CD4-positive, alpha-beta T cell (primary cell): ENCODE measurements at regions not wholly inside any gene's neighbourhood (a gene's known extent, or its start where the extent isn't known, plus 50 kb on each side); places are given as distances from the start of the nearest gene placed in this dataset.

Experiments used
- ATAC-seq: fragments of 200-7000 bp; cut with Tn5 transposase; one replicate; pipeline ENCODE4 v1.10.0; 2022; ENCODE audit warnings: mild to moderate bottlenecking; ENCODE audit not compliant: poor library complexity
- CTCF ChIA-PET: fragments of 350-600 bp; sonication (Branson Sonifier 250); formaldehyde crosslinking; loops from one replicate; lab custom pipeline; 2021; ENCODE audit warnings: antibody characterized with exemption, inconsistent platforms; lab: Charles Lee
- POLR2A ChIA-PET: fragments of 350-600 bp; sonication (Branson Sonifier 250); formaldehyde crosslinking; loops from one replicate; lab custom pipeline; 2021; ENCODE audit warnings: antibody characterized with exemption, inconsistent platforms; lab: Charles Lee
- DNase-seq, 14 experiments: peaks; one replicate each; pipeline ENCODE4 v3.0.0-alpha.2; 2013 to 2020; ENCODE audit warnings: mixed read lengths in 2 of 14
- H3K27ac ChIP-seq, 2 donors: one replicate each; pipeline versions ENCODE4 v1.5.1 to v1.7.0; 2013; ENCODE audit warnings: low read length in 2 of 2, low read depth in 1 of 2, mild to moderate bottlenecking in 1 of 2
- H3K27me3 ChIP-seq, 2 experiments: 1 replicate in 1 of 2; 2 replicates in 1 of 2; pipeline versions ENCODE4 v1.6.1 to v1.7.0; 2013; ENCODE audit warnings: low read length in 2 of 2, control low read depth in 1 of 2, mild to moderate bottlenecking in 1 of 2, moderate library complexity in 1 of 2; ENCODE audit not compliant: insufficient read depth in 2 of 2, control insufficient read depth in 1 of 2
- H3K36me3 ChIP-seq: one replicate; pipeline ENCODE4 v1.6.1; 2013; ENCODE audit warnings: low read length, control low read depth; ENCODE audit not compliant: insufficient read depth
- H3K4me1 ChIP-seq: one replicate; pipeline ENCODE4 v1.6.1; 2013; ENCODE audit warnings: low read length, control low read depth; ENCODE audit not compliant: insufficient read depth
- H3K4me3 ChIP-seq: one replicate; pipeline ENCODE4 v1.5.1; 2013; ENCODE audit warnings: mild to moderate bottlenecking, low read length, moderate library complexity
- H3K9me3 ChIP-seq, 2 experiments: 1 replicate in 1 of 2; 2 replicates in 1 of 2; pipeline versions ENCODE4 v1.6.1 to v1.7.0; 2013; ENCODE audit warnings: low read length in 2 of 2, mild to moderate bottlenecking in 2 of 2, control low read depth in 1 of 2, moderate library complexity in 1 of 2; ENCODE audit not compliant: control insufficient read depth in 1 of 2, insufficient read depth in 1 of 2
- H3K27ac Mint-ChIP-seq: one replicate; pipeline ENCODE4 v1.8.0; 2020; ENCODE audit warnings: mixed read lengths
- H3K27me3 Mint-ChIP-seq: one replicate; pipeline ENCODE4 v1.8.0; 2021; ENCODE audit warnings: mixed read lengths
- H3K36me3 Mint-ChIP-seq: one replicate; pipeline ENCODE4 v1.8.0; 2021; ENCODE audit warnings: low read depth, mixed read lengths
- H3K4me1 Mint-ChIP-seq: one replicate; pipeline ENCODE4 v1.8.0; 2021; ENCODE audit warnings: low read depth, mixed read lengths
- H3K4me3 Mint-ChIP-seq: one replicate; pipeline ENCODE4 v1.8.0; 2020; ENCODE audit warnings: mild to moderate bottlenecking, mixed read lengths
- H3K9me3 Mint-ChIP-seq: one replicate; pipeline ENCODE4 v1.8.0; 2020; ENCODE audit warnings: mixed read lengths
- intact Hi-C, 2 experiments: fragments of 100-400 bp; cut with DNase I in 1 of 2; cut with micrococcal nuclease in 1 of 2; formaldehyde crosslinking; loops; one replicate each; pipeline versions ENCODE4 v1.15.1 to v1.9.0; 2023 to 2025; cut with DNase I, micrococcal nuclease
- TF ChIP-seq, protein P1 (sequence below): fragments of 200-600 bp; IDR thresholded peaks from one replicate; pipeline ENCODE4 v1.8.0; 2022; ENCODE audit warnings: antibody characterized with exemption, mild to moderate bottlenecking

- H3K36me3 Mint-ChIP-seq = no peaks in the 10 kb centered on the region
- CTCF ChIA-PET = no interaction called here
- DNase-seq (no peak), ATAC-seq (no peak)
- Histone ChIP-seq H3K27me3 (no peaks in the 10 kb centered on the region), H3K4me3 (no peak overlapping the region), H3K27ac (no peak overlapping the region), H3K36me3 (no peaks in the 10 kb centered on the region), H3K9me3 (no peaks in the 10 kb centered on the region), H3K4me1 (no peaks in the 10 kb centered on the region)
- POLR2A ChIA-PET = no interaction called here
- no peak overlapping the region for H3K27ac Mint-ChIP-seq
- intact Hi-C loops = no loop called here
- no peaks in the 10 kb centered on the region for H3K27me3 Mint-ChIP-seq
- TF ChIP-seq, protein P1, sequence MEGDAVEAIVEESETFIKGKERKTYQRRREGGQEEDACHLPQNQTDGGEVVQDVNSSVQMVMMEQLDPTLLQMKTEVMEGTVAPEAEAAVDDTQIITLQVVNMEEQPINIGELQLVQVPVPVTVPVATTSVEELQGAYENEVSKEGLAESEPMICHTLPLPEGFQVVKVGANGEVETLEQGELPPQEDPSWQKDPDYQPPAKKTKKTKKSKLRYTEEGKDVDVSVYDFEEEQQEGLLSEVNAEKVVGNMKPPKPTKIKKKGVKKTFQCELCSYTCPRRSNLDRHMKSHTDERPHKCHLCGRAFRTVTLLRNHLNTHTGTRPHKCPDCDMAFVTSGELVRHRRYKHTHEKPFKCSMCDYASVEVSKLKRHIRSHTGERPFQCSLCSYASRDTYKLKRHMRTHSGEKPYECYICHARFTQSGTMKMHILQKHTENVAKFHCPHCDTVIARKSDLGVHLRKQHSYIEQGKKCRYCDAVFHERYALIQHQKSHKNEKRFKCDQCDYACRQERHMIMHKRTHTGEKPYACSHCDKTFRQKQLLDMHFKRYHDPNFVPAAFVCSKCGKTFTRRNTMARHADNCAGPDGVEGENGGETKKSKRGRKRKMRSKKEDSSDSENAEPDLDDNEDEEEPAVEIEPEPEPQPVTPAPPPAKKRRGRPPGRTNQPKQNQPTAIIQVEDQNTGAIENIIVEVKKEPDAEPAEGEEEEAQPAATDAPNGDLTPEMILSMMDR = no peak
- no peaks in the 10 kb centered on the region for H3K9me3 Mint-ChIP-seq
- H3K4me3 Mint-ChIP-seq = no peak overlapping the region
- H3K4me1 Mint-ChIP-seq = no peaks in the 10 kb centered on the region
Measured at GRCh38 chr2:192379736-192380135, 185.0 kb upstream of the TMEFF2 start.

DNA sequence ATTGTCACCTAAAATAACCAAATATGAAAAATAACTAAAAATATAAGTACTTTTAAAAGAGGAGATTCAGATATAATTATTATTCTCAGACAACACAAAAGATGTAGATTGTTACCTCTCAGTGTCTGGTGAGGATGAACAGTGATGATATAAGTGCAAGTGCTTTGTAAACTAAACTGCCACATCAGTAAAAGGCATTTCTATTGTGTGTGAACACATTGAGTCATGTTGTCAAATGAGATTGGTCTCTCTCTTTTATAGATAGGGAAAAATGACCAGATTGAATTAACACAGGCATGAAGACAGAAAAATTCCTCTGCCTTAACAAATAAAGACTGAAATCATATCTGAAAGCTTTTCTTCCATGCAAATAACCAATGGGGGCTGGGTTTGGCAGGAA is 182.4 kb upstream of the TMEFF2 start:
- H3K4me3 ChIP-seq = no peak overlapping the region
- DNase-seq = no peak
- H3K4me1 ChIP-seq = no peaks in the 10 kb centered on the region
- no peaks in the 10 kb centered on the region for H3K36me3 ChIP-seq
- no peaks in the 10 kb centered on the region for H3K36me3 Mint-ChIP-seq
- H3K4me1 Mint-ChIP-seq = no peaks in the 10 kb centered on the region
- no peaks in the 10 kb centered on the region for H3K9me3 Mint-ChIP-seq
- H3K27ac Mint-ChIP-seq = no peak overlapping the region
- TF ChIP-seq, protein P1 = no peak
- H3K27me3 ChIP-seq = no peaks in the 10 kb centered on the region
- no peak overlapping the region for H3K27ac ChIP-seq
- CTCF ChIA-PET = no interaction called here
- ATAC-seq = no peak
- no peaks in the 10 kb centered on the region for H3K27me3 Mint-ChIP-seq
- POLR2A ChIA-PET = no interaction called here
- H3K9me3 ChIP-seq = no peaks in the 10 kb centered on the region
- H3K4me3 Mint-ChIP-seq = no peak overlapping the region
- intact Hi-C loops = no loop called here

- no peak overlapping the region for H3K4me3 Mint-ChIP-seq
- no peaks in the 10 kb centered on the region for H3K36me3 ChIP-seq
- H3K9me3 Mint-ChIP-seq = no peaks in the 10 kb centered on the region
- DNase-seq (no peak), ATAC-seq (no peak)
- H3K27me3 Mint-ChIP-seq = no peaks in the 10 kb centered on the region
- H3K27me3 ChIP-seq = no peaks in the 10 kb centered on the region
- H3K27ac Mint-ChIP-seq = no peak overlapping the region
- H3K36me3 Mint-ChIP-seq = no peaks in the 10 kb centered on the region
- POLR2A ChIA-PET = no interaction called here
- H3K4me3 ChIP-seq = no peak overlapping the region
- no peak overlapping the region for H3K27ac ChIP-seq
- H3K9me3 ChIP-seq = no peaks in the 10 kb centered on the region
- TF ChIP-seq, protein P1 = no peak
- no peaks in the 10 kb centered on the region for H3K4me1 Mint-ChIP-seq
- no peaks in the 10 kb centered on the region for H3K4me1 ChIP-seq
- intact Hi-C loops = no loop called here
- CTCF ChIA-PET = no interaction called here
Measured at GRCh38 chr2:192373754-192374153, 179.0 kb upstream of the TMEFF2 start.
